ENCODE measurements at regions not wholly inside any gene's neighbourhood (a gene's known extent, or its start where the extent isn't known, plus 50 kb on each side); places are given as distances from the start of the nearest gene placed in this dataset.

- TF ChIP-seq SUZ12 (IDR thresholded peaks at IDR 0.05; ENCODE audit: extremely low read depth, insufficient read depth, insufficient read length) (no peak), ZNF274 (IDR thresholded peaks at IDR 0.05; ENCODE audit: low read depth, low read length) (no peak)
Observed at GRCh38 chr10:63759335-63759734, 238.1 kb downstream of the REEP3 start.

All from NT2/D1 (cell line).